HepG2 (cell line): ENCODE measurements at regions not wholly inside any gene's neighbourhood (a gene's known extent, or its start where the extent isn't known, plus 50 kb on each side); places are given as distances from the start of the nearest gene placed in this dataset.

ENCODE experiments used
- ATAC-seq: fragments of 200-7000 bp; cut with Tn5 transposase; 3 replicates; pipeline ENCODE4 v1.9.1; 2020; ENCODE audit warnings: mild to moderate bottlenecking, moderate library complexity
- BruUV-seq: library from RNA; stranded (reverse); fragments of 400-500 nt; replicated peaks from 2 replicates; lab custom pipeline; 2021; lab: Mats Ljungman, UMichigan
- CTCF ChIA-PET: fragments of 300-600 bp; formaldehyde crosslinking; extraction: SDS; loops from one replicate; lab custom pipeline; 2021; ENCODE audit warnings: low total read pairs, inconsistent platforms, low intra/inter-chr PET ratio; lab: Yijun Ruan, JAX
- POLR2A ChIA-PET: fragments of 350-600 bp; sonication (Branson Sonifier 250); formaldehyde crosslinking; loops from one replicate; lab custom pipeline; 2020; ENCODE audit warnings: antibody characterized with exemption, inconsistent platforms; lab: Yijun Ruan, JAX
- DNase-seq: peaks from one replicate; pipeline ENCODE4 v3.0.0-alpha.2; 2015; ENCODE audit warnings: low spot score
- FAIRE-seq: peaks from 3 replicates; lab custom pipeline; 2011; peaks lifted over from hg19 to GRCh38; lab: Jason Lieb, UNC
- H2AFZ ChIP-seq: one replicate; pipeline ENCODE4 v1.6.1; 2011; ENCODE audit warnings: low read length, inconsistent platforms
- H3K27ac ChIP-seq: fragments of 300-600 bp; 3 replicates; pipeline ENCODE4 v1.8.0; 2011; ENCODE audit warnings: mixed run types, mild to moderate bottlenecking, mixed read lengths, low read length, inconsistent platforms; ENCODE audit not compliant: insufficient read depth; ENCODE audit errors: extremely low read length
- H3K27me3 ChIP-seq, 2 experiments: fragments of 200-600 bp in 1 of 2; 2 replicates in 1 of 2; 3 replicates in 1 of 2; pipeline versions ENCODE4 v1.6.0 to v1.8.0; 2011; ENCODE audit warnings: low read length in 2 of 2, mild to moderate bottlenecking in 2 of 2, moderate library complexity in 2 of 2, inconsistent platforms in 1 of 2; ENCODE audit not compliant: insufficient read depth in 2 of 2, control insufficient read depth in 1 of 2
- H3K36me3 ChIP-seq, 2 experiments: fragments of 200-600 bp in 1 of 2; replicated peaks in 1 of 2; 2 replicates in 1 of 2; 3 replicates in 1 of 2; pipeline versions ENCODE4 v1.5.1 to v1.8.0; 2011; ENCODE audit warnings: low read length in 2 of 2, inconsistent platforms in 1 of 2; ENCODE audit not compliant: insufficient read depth in 2 of 2, control insufficient read depth in 1 of 2
- H3K4me1 ChIP-seq: 2 replicates; pipeline ENCODE4 v1.5.1; 2012; ENCODE audit warnings: low read length, inconsistent platforms; ENCODE audit not compliant: insufficient read depth
- H3K4me2 ChIP-seq: 2 replicates; pipeline ENCODE4 v1.6.0; 2011; ENCODE audit warnings: low read depth, low read length, inconsistent platforms
- H3K4me3 ChIP-seq, 3 experiments: fragments of 200-600 bp in 1 of 3; sonication (generic), shearing (Covaris generic) in 1 of 3; replicated peaks in 1 of 3; 2 replicates each; pipeline ENCODE4 v1.5.1; 2011 to 2016; ENCODE audit warnings: low read length in 3 of 3, inconsistent platforms in 2 of 3, low read depth in 2 of 3, mild to moderate bottlenecking in 2 of 3, control low read depth in 1 of 3, mixed read lengths in 1 of 3; ENCODE audit not compliant: insufficient read depth in 1 of 3
- H3K79me2 ChIP-seq: one replicate; pipeline ENCODE4 v1.6.1; 2011; ENCODE audit warnings: low read length, inconsistent platforms; ENCODE audit not compliant: insufficient read depth
- H3K9ac ChIP-seq: 2 replicates; pipeline ENCODE4 v1.6.0; 2011; ENCODE audit warnings: mild to moderate bottlenecking, low read depth, low read length, inconsistent platforms; ENCODE audit not compliant: insufficient read depth
- H3K9me3 ChIP-seq: 2 replicates; pipeline ENCODE4 v1.5.1; 2012; ENCODE audit warnings: mild to moderate bottlenecking, low read length
- H4K20me1 ChIP-seq: 2 replicates; pipeline ENCODE4 v1.6.0; 2011; ENCODE audit warnings: inconsistent platforms, mild to moderate bottlenecking, low read length, moderate library complexity; ENCODE audit not compliant: insufficient read depth
- MTA1 ChIP-seq: sonication (generic); formaldehyde crosslinking; IDR thresholded peaks from 2 replicates; pipeline ENCODE4 v1.4.0; 2020; ENCODE audit warnings: missing genetic modification reagents, mild to moderate bottlenecking, borderline replicate concordance
- NCOR1 ChIP-seq: fragments of 200-600 bp; sonication (generic); IDR thresholded peaks from 2 replicates; pipeline ENCODE4 v1.7.0; 2017; ENCODE audit warnings: antibody characterized with exemption, low read length, borderline replicate concordance
- PLSCR1 ChIP-seq: sonication (generic); formaldehyde crosslinking; IDR thresholded peaks from 2 replicates; pipeline ENCODE4 v1.5.0; 2020; ENCODE audit warnings: missing genetic modification reagents, mild to moderate bottlenecking, borderline replicate concordance
- ZHX1 ChIP-seq: sonication (generic); formaldehyde crosslinking; IDR thresholded peaks from 2 replicates; pipeline ENCODE4 v1.8.1; 2022; ENCODE audit warnings: low read depth, mild to moderate bottlenecking, missing genetic modification reagents
- ZHX2 ChIP-seq, 2 experiments: sonication (generic) in 1 of 2; formaldehyde crosslinking in 1 of 2; IDR thresholded peaks; 2 replicates each; pipeline versions ENCODE4 v1.6.1 to v1.9.0; 2014 to 2022; ENCODE audit warnings: antibody characterized with exemption in 1 of 2, borderline replicate concordance in 1 of 2, inconsistent platforms in 1 of 2, low read depth in 1 of 2, missing genetic modification reagents in 1 of 2
- WGBS: methylation state at CpG from one replicate; pipeline ENCODE4 v1.1.6; 2017; ENCODE audit warnings: low lambda C conversion rate; 5-methylcytosine and 5-hydroxymethylcytosine counted together
- in situ Hi-C: cut with HindIII; loops from 2 replicates; pipeline ENCODE4 v1.10.0; 2017; ENCODE audit warnings: low pct_unique_long_range_greater_than_20kb; ENCODE audit not compliant: extremely low pct_ligation_motif_present
- intact Hi-C: fragments of 100-400 bp; cut with micrococcal nuclease; formaldehyde crosslinking; loops from one replicate; pipeline ENCODE4 v1.10.0; 2022; ENCODE audit not compliant: unreplicated experiment

GRCh38 chrX:34483980-34484379 is 173.1 kb downstream of the TMEM47 start:
- FAIRE-seq = no peak
- POLR2A ChIA-PET = no interaction called here

GRCh38 chrX:34470507-34470906 is 186.6 kb downstream of the TMEM47 start:
- H2AFZ ChIP-seq = no peak overlapping the region
- no peaks in the 10 kb centered on the region for H3K36me3 ChIP-seq
- no peak overlapping the region for H3K4me3 ChIP-seq
- DNase-seq (no peak), FAIRE-seq (no peak), ATAC-seq (no peak)
- H3K9me3 ChIP-seq = 0 out of 2 replicates have a peak, but pooled peaks cover under 1% of the 10 kb centered on the region
- no peak overlapping the region for H3K27ac ChIP-seq
- 0% methylated on average over 1 of the region's 1 CpG for WGBS
- no peaks in the 10 kb centered on the region for H4K20me1 ChIP-seq
- in situ Hi-C loops = no loop called here
- no peak overlapping the region for H3K9ac ChIP-seq
- no peak overlapping the region for H3K4me2 ChIP-seq
- H3K79me2 ChIP-seq = no peaks in the 10 kb centered on the region
- CTCF ChIA-PET = no interaction called here
- no peaks in the 10 kb centered on the region for H3K27me3 ChIP-seq
- intact Hi-C loops = no loop called here
- H3K4me1 ChIP-seq = no peaks in the 10 kb centered on the region
- no TSS peak for BruUV-seq
- POLR2A ChIA-PET = no interaction called here
- TF ChIP-seq ZHX2 (IDR thresholded peaks at IDR 0.05; ENCODE audit: low read depth) (no peak), ZHX2 (CRISPR knock-in tag; IDR thresholded peaks at IDR 0.05; ENCODE audit: borderline replicate concordance) (no peak), ZHX1 (CRISPR knock-in tag) (no peak), MTA1 (CRISPR knock-in tag) (no peak)

More at GRCh38 chrX:34483980-34484379, 173.1 kb downstream of the TMEM47 start:
- TF ChIP-seq PLSCR1 (CRISPR knock-in tag) (no peak), NCOR1 (no peak)
- Histone ChIP-seq H2AFZ (no peak overlapping the region), H3K9ac (no peak overlapping the region), H3K27me3 (no peaks in the 10 kb centered on the region), H3K27ac (no peak overlapping the region), H3K4me3 (no peak overlapping the region), H3K4me2 (no peak overlapping the region), H3K36me3 (no peaks in the 10 kb centered on the region), H3K9me3 (peaks cover 18% of the 10 kb centered on the region), H3K79me2 (no peaks in the 10 kb centered on the region), H4K20me1 (no peaks in the 10 kb centered on the region), H3K4me1 (no peaks in the 10 kb centered on the region)
- in situ Hi-C loops (no loop called here), intact Hi-C loops (no loop called here)
- no TSS peak for BruUV-seq
- WGBS = no CpG with 5 or more reads among the region's 6 CpGs
- DNase-seq (no peak), ATAC-seq (no peak)
- CTCF ChIA-PET = no interaction called here
